ENCODE measurements at regions not wholly inside any gene's neighbourhood (a gene's known extent, or its start where the extent isn't known, plus 50 kb on each side); places are given as distances from the start of the nearest gene placed in this dataset.

DNA sequence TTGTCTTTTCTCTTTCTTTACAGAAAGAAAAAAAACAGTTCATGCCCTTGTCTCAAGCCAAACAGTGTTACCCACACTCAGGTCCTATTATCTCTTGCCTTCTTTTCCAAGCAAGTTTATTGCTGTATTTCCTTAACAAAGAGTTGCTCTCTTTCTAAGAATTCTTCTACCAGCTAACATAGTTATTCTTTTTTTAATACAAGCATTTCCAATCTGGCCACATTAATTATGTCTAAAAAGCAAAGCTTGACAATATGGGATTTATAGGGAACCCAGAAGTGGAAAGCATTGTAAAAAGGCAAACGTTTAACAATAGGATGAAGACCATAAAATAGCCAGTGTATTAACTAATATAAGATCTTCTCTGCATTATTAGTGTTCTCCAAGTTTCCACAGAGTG lies 272.5 kb upstream of the CWC22 start:
- TF ChIP-seq CTCF (conservative IDR thresholded peaks at IDR 0.05) (no peak), ZFX (IDR thresholded peaks at IDR 0.05) (no peak)

Measured in C4-2B (cell line).